HG03139 (cell line): ENCODE measurements at regions not wholly inside any gene's neighbourhood (a gene's known extent, or its start where the extent isn't known, plus 50 kb on each side); places are given as distances from the start of the nearest gene placed in this dataset.
"Not testable (repeated sequence)": the region's sequence is repeated elsewhere in the genome, so short reads cannot be mapped to it uniquely, and the experiment has no call there.

Experiments
- ATAC-seq: cut with Tn5 transposase; IDR thresholded peaks from one replicate; pipeline ENCODE4 v1.9.1; 2021; ENCODE audit not compliant: unreplicated experiment

DNA sequence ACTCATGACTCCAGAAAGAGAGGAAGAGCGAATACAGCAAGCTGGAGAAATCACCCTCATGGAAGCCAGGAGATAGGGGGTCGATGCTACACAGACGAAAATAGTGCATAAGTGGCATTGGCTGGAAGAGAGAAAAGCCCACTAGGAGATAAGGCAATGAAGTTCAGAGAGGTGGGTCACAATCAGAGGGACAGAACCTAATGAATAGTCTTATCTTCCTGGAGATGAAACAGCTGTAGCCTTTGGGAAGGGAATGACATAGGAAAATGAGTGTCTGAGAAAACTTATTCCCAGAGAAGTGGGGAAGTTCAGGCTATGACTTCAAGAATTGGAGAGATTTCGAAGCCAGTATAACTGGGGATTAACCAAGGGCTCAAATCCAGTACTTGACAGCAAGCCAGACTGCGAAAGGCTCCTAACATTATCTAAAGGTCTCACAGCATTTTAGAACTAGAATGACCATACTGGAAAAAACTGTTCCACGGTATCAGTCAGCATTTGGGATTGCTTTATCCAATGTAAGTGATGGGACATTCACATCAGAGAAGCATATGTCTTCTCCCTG lies 211.1 kb downstream of the ZNF365 start:
- ATAC-seq = no peak

DNA sequence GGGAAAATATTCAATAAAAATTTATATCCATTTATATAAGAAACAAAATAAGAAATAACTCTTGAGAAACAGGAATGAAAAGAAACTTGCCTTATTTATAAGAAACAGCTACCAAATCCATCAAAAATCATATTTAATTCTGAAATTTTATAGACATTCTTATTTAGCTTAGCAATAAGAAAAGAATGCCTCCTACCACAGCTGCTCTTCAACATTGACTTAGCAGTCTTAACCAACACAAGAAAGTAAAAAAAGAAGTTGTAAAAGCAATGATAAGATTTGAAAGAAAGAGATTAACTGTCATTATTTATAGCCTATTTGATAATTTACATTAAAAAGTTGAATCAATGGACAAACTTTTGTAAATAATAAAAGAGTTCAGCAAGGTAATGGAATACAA lies 212.8 kb downstream of the ZNF365 start:
- ATAC-seq = no peak

DNA sequence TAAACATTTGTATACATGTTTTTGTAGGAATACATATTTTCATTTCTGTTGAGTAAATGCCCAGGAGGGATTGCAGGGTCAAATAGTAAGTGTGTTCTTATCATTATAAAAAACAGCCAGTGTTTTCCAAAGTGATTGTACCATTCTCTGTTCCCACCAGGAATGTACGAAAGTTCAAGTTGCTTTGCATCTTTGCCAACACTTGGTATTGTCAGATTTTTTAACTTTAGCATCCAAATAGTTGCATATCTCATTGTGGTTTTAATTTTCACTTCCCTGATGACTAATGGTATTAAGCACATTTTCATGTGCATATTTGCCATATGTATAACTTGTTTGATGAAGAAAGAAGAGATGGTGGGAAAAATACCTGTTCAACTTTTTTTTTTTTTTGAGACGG lies 213.9 kb downstream of the ZNF365 start:
- no peak for ATAC-seq

- no peak for ATAC-seq
Observed at GRCh38 chr10:62589689-62590088, 214.8 kb upstream of the ADO start.

GRCh38 chr10:62590306-62590705 lies 214.2 kb upstream of the ADO start:
- ATAC-seq = no peak

GRCh38 chr10:62594093-62594520 lies 210.4 kb upstream of the ADO start:
- peak; percentile 64 for ATAC-seq

DNA sequence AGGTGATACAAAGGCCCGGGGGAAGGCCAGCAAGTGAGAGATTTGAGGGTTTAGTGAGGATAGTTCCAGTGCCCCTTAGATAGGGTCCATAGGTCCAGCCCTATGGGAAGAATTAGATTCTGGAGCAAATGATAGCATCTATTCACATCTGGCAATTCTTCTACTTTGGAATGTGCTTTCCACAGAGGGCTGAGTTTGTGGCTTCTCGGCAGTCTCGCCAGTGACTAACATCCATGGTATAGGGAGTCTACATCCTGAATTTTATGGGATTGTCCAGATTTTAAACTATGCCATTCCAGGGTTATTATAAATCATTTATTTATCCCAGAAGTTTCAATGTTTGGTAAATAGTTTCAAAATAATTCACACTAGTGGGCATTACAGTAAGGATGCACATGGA lies 207.3 kb upstream of the ADO start:
- ATAC-seq = no peak

GRCh38 chr10:62599161-62599560 lies 205.4 kb upstream of the ADO start:
- no peak for ATAC-seq

DNA sequence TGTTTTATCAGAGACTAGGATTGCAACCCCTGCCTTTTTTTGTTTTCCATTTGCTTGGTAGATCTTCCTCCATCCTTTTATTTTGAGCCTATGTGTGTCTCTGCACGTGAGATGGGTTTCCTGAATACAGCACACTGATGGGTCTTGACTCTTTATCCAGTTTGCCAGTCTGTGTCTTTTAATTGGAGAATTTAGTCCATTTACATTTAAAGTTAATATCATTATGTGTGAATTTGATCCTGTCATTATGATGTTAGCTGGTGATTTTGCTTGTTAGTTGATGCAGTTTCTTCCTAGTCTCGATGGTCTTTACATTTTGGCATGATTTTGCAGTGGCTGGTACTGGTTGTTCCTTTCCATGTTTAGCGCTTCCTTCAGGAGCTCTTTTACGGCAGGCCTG lies 198.0 kb upstream of the ADO start:
- ATAC-seq = not testable (repeated sequence)

GRCh38 chr10:62608189-62608875 lies 196.2 kb upstream of the ADO start:
- ATAC-seq = not testable (repeated sequence)

GRCh38 chr10:62610649-62611229 lies 193.8 kb upstream of the ADO start:
- peak; percentile 71 for ATAC-seq

- no peak for ATAC-seq
Observed at GRCh38 chr10:62613424-62613823, 191.1 kb upstream of the ADO start.

GRCh38 chr10:62613859-62614258 lies 190.7 kb upstream of the ADO start:
- no peak for ATAC-seq

DNA sequence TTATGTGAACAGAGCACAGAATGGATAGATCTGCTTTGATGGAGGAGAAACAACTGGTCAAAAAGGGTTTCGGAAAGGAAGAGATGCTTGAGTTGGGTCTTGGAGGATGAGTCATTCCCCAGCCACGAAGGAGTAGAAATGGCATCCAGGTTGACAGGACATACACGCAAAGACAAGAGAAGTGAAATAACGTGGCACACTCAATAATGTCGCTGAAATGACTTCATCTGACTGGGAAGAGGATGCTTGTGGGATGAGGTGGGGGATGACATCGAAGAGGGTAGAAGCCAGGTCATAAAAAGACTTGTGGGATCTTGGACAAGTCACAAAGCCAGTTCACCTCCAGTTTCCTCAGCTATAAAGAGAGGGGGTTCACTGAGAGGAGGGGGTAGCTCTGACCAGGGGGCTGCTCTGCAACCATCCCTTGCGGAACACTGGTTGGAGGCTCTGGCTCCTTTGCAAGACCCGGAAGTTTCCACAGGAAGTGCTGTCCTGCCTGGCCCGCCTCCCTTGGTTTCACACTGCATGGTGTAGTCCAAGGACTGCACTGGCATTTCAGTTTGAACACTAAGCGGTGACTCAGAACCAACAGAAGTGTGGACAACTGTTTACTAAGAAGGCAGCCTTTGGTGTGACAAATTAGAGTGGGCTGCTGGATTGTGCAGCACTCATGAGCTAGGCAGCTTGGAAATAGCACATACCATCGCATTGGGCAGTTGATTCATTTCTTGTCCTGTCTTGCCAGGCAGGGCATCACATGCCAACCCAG lies 189.9 kb upstream of the ADO start:
- ATAC-seq = no peak

DNA sequence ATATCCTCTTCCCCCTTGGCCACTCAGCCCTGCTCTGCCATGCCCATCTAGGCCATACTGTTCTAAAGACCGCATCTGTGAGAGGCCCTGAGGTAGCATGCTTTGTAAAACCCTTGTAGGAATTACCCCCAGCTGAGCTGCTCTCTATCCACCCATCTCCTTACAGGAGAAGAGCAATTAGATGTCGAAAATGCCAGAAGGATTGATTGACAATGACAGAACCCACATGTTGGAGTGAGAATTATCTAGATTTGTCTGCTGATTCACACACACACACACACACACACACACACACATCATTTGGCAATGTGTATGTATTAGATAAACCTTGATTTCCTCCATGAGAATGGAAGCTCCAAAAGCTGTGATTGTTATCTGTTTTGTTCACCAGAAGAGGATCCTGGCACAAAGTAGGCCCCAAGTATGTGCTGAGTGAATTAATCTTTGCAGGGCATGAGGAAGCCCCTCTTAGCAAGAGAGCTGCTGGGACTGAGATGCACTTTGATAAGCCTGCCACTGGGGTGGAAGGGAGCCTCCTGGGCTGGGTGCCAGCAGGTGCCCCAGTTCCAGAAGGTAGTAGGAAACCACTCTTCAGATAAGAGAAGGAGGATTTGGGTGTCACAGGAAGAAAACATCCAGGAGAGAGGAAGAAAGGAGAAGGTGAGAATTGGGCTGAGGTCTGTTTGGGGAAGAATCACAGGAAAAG lies 187.5 kb upstream of the ADO start:
- ATAC-seq = no peak

DNA sequence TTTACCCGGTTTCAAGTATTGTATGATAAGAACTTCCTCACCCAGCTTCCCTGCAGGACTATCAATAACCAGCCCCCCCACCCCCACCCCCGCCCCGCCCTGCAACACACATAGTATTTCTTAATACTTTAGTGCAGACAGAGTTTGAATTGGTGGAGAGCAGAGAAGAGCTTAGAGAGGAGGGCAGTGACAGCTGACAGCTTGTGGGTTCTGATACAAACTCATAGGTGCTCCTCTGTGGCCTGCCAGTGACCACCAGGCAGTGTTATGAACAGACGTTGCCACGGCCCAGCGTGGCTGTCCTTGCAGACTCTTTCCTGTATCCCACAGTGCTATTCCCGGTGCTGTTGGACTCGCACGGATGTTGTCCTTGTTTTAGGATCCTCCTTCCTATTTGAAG lies 186.9 kb upstream of the ADO start:
- ATAC-seq = no peak

GRCh38 chr10:62618054-62618453 lies 186.5 kb upstream of the ADO start:
- no peak for ATAC-seq

- ATAC-seq = no peak
Observed at GRCh38 chr10:62618576-62619412, 185.7 kb upstream of the ADO start.

DNA sequence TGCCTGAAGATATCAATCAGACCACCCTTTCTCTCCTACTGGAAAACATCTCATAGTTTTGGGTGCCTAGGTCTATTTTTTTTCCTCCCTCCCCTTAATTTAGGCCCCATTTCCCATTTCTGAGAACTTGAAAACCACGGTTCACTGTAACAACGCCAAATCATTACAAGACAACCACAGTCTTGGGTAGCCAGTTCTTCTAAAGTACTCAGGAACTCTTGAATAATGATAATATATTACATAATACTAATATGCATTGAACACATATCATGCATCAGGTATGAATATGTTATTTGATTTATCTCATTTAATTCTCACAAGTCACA lies 185.1 kb upstream of the ADO start:
- no peak for ATAC-seq

DNA sequence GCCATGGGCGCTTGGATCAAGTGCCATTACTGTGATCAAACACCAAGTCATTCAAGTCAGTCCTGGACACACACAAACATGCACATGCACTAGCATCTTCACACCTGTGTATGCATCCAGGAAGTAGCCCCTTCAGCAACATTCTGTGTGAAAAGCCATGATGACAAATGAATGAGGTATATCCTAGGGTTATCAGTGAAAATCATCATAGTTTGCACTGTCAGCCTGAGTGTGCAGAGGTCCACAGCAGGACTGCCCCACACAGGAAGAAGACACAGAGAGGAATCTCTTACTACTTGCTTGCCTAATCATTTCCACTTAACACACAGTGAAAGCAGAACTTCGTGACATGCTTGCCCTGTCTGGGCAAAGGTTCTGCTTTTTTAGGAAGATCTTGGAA lies 184.0 kb upstream of the ADO start:
- ATAC-seq = no peak

DNA sequence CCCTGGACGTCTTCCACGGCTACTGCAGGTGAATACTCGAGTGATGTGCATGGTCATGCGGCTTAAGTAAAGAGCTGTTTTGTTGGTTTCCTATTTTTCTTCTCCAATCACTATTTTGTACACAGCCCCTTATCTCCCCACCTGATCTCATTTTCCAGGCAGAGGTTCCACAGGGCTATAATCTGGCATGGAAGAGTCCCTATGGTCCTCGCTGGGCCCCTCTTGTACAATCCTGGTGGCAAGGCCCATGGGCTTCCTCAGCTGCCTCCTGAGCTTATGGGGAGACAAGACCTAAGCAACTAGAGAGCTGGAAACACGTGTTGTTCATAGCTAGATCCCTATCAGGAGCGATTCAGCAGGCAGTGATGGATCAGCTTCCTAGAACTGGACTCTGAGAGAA lies 181.3 kb upstream of the ADO start:
- no peak for ATAC-seq
